BJ (cell line): ENCODE measurements at regions not wholly inside any gene's neighbourhood (a gene's known extent, or its start where the extent isn't known, plus 50 kb on each side); places are given as distances from the start of the nearest gene placed in this dataset.
"Not testable (repeated sequence)": the region's sequence is repeated elsewhere in the genome, so short reads cannot be mapped to it uniquely, and the experiment has no call there.

Experiments used
- CTCF ChIA-PET: fragments of 350-600 bp; formaldehyde crosslinking; extraction: SDS; loops from one replicate; lab custom pipeline; 2021; ENCODE audit warnings: antibody characterized with exemption, inconsistent platforms; lab: Yijun Ruan, JAX
- POLR2A ChIA-PET: fragments of 300-600 bp; sonication (Branson Sonifier 250); formaldehyde crosslinking; extraction: SDS; loops from one replicate; lab custom pipeline; 2021; ENCODE audit warnings: antibody characterized with exemption; lab: Charles Lee
- DNase-seq: peaks from one replicate; pipeline ENCODE4 v3.0.0-alpha.2; 2011; ENCODE audit warnings: low read depth
- H3K27me3 ChIP-seq: 2 replicates; pipeline ENCODE4 v1.6.0; 2011; ENCODE audit warnings: low read length; ENCODE audit not compliant: control insufficient read depth, insufficient read depth
- H3K36me3 ChIP-seq: 2 replicates; pipeline ENCODE4 v1.5.1; 2011; ENCODE audit warnings: low read length; ENCODE audit not compliant: control insufficient read depth, insufficient read depth
- H3K4me3 ChIP-seq: 2 replicates; pipeline ENCODE4 v1.5.1; 2011; ENCODE audit warnings: low read depth, mild to moderate bottlenecking, control low read depth, low read length
- CTCF ChIP-seq: IDR thresholded peaks from 2 replicates; pipeline ENCODE4 v1.5.1; 2011; ENCODE audit warnings: low read depth, mild to moderate bottlenecking, control low read depth, inconsistent platforms, low read length, moderate library complexity; ENCODE audit not compliant: insufficient read depth

- H3K4me3 ChIP-seq, DNase-seq, H3K27me3 ChIP-seq, H3K36me3 ChIP-seq, POLR2A ChIA-PET, CTCF ChIA-PET: not testable (repeated sequence)
Observed at GRCh38 chrX:80508083-80508482, 87.8 kb downstream of the TENT5D start.

- no peaks in the 10 kb centered on the region for H3K36me3 ChIP-seq
- H3K27me3 ChIP-seq: no peaks in the 10 kb centered on the region
- ChIA-PET CTCF (no interaction called here), POLR2A (no interaction called here)
- no peak for DNase-seq
- no peak overlapping the region for H3K4me3 ChIP-seq
- TF ChIP-seq CTCF: no peak
Observed at GRCh38 chrX:80511969-80512760, 91.9 kb downstream of the TENT5D start.

- no peak for DNase-seq
- Histone ChIP-seq H3K27me3 (no peaks in the 10 kb centered on the region), H3K4me3 (no peak overlapping the region), H3K36me3 (no peaks in the 10 kb centered on the region)
- ChIA-PET POLR2A (no interaction called here), CTCF (no interaction called here)
- TF ChIP-seq CTCF: no peak
Observed at GRCh38 chrX:80512924-80513323, 92.7 kb downstream of the TENT5D start.

GRCh38 chrX:80513625-80514024, 93.4 kb downstream of the TENT5D start:
- no peaks in the 10 kb centered on the region for H3K27me3 ChIP-seq
- ChIA-PET POLR2A (no interaction called here), CTCF (no interaction called here)
- no peak for DNase-seq
- no peak overlapping the region for H3K4me3 ChIP-seq
- no peaks in the 10 kb centered on the region for H3K36me3 ChIP-seq
- TF ChIP-seq CTCF: no peak

GRCh38 chrX:80537096-80537495, 116.8 kb downstream of the TENT5D start:
- CTCF ChIA-PET: no interaction called here
- POLR2A ChIA-PET: no interaction called here
- Histone ChIP-seq H3K4me3 (no peak overlapping the region), H3K36me3 (no peaks in the 10 kb centered on the region), H3K27me3 (no peaks in the 10 kb centered on the region)
- no peak for TF ChIP-seq CTCF
- no peak for DNase-seq

GRCh38 chrX:80550722-80551121, 130.5 kb downstream of the TENT5D start:
- CTCF ChIA-PET: no interaction called here
- no peaks in the 10 kb centered on the region for H3K36me3 ChIP-seq
- no peak for DNase-seq
- no peak for TF ChIP-seq CTCF
- H3K27me3 ChIP-seq: no peaks in the 10 kb centered on the region
- no peak overlapping the region for H3K4me3 ChIP-seq
- POLR2A ChIA-PET: no interaction called here
